NCI-H1092 (cell line): ENCODE measurements at regions not wholly inside any gene's neighbourhood (a gene's known extent, or its start where the extent isn't known, plus 50 kb on each side); places are given as distances from the start of the nearest gene placed in this dataset.

Experiments used
- DNase-seq: peaks from one replicate; lab custom pipeline; 2025; lab: John Stamatoyannopoulos, UW

GRCh38 chr6:139514819-139515218 is 140.4 kb upstream of the CITED2 start:
- no peak for DNase-seq

- DNase-seq: no peak
Measured at GRCh38 chr6:139510040-139510790, 135.8 kb upstream of the CITED2 start.

GRCh38 chr6:139509167-139509566 is 134.7 kb upstream of the CITED2 start:
- DNase-seq: no peak

GRCh38 chr6:139508576-139508975 is 134.1 kb upstream of the CITED2 start:
- DNase-seq: no peak

GRCh38 chr6:139508023-139508422 is 133.6 kb upstream of the CITED2 start:
- no peak for DNase-seq

- no peak for DNase-seq
Measured at GRCh38 chr6:139500977-139501376, 126.5 kb upstream of the CITED2 start.

- DNase-seq: no peak
Measured at GRCh38 chr6:139498715-139499114, 124.3 kb upstream of the CITED2 start.

GRCh38 chr6:139497345-139497961 is 123.0 kb upstream of the CITED2 start:
- no peak for DNase-seq

GRCh38 chr6:139496654-139497344 is 122.4 kb upstream of the CITED2 start:
- no peak for DNase-seq

- DNase-seq: no peak
Measured at GRCh38 chr6:139494376-139494990, 120.0 kb upstream of the CITED2 start.

- no peak for DNase-seq
Measured at GRCh38 chr6:139490482-139490881, 116.0 kb upstream of the CITED2 start.

GRCh38 chr6:139486476-139486799 is 112.0 kb upstream of the CITED2 start:
- DNase-seq: no peak

GRCh38 chr6:139485742-139486475 is 111.5 kb upstream of the CITED2 start:
- no peak for DNase-seq

- DNase-seq: no peak
Measured at GRCh38 chr6:139485185-139485584, 110.7 kb upstream of the CITED2 start.

- DNase-seq: no peak
Measured at GRCh38 chr6:139483079-139483478, 108.6 kb upstream of the CITED2 start.

GRCh38 chr6:139482287-139482686 is 107.8 kb upstream of the CITED2 start:
- DNase-seq: no peak

- no peak for DNase-seq
Measured at GRCh38 chr6:139480356-139481165, 106.1 kb upstream of the CITED2 start.

- DNase-seq: no peak
Measured at GRCh38 chr6:139479433-139480222, 105.2 kb upstream of the CITED2 start.

GRCh38 chr6:139475646-139476045 is 101.2 kb upstream of the CITED2 start:
- no peak for DNase-seq

GRCh38 chr6:139475241-139475640 is 100.8 kb upstream of the CITED2 start:
- no peak for DNase-seq
